Spinal cord (tissue), 1 donor: ENCODE measurements at regions not wholly inside any gene's neighbourhood (a gene's known extent, or its start where the extent isn't known, plus 50 kb on each side); places are given as distances from the start of the nearest gene placed in this dataset. TPM values are rescaled to one million over a fixed set of nuclear protein-coding genes. Genes with fewer than 3 reads are reported as not detected.

Experiments used
- small RNA-seq: library from RNA; depleted of rRNA; stranded (forward); fragments of <200 nt; gene quantifications from one replicate; pipeline ENCODE3, GENCODE V24; 2014; ENCODE audit warnings: low replicate concordance

Small RNA genes in the stretch of these regions (small RNA-seq; reads per million reads assigned to genes)
- not detected for gene AC055876.3
